Keratinocyte (primary cell): ENCODE measurements at regions not wholly inside any gene's neighbourhood (a gene's known extent, or its start where the extent isn't known, plus 50 kb on each side); places are given as distances from the start of the nearest gene placed in this dataset.

Experiments used
- DNase-seq: peaks from one replicate; pipeline ENCODE4 v3.0.0-alpha.2; 2011; ENCODE audit warnings: low read depth, missing footprints, low spot score
- FAIRE-seq: peaks from 2 replicates; lab custom pipeline; 2011; peaks lifted over from hg19 to GRCh38; lab: Jason Lieb, UNC
- H2AFZ ChIP-seq: 2 replicates; pipeline ENCODE4 v1.6.0; 2012; ENCODE audit warnings: low read length, control low read depth, inconsistent platforms; ENCODE audit not compliant: control insufficient read depth
- H3K27ac ChIP-seq: 2 replicates; pipeline ENCODE4 v1.5.1; 2011; ENCODE audit warnings: low read length; ENCODE audit not compliant: control insufficient read depth, insufficient read depth
- H3K27me3 ChIP-seq: 3 replicates; pipeline ENCODE4 v1.6.0; 2011; ENCODE audit warnings: low read length; ENCODE audit not compliant: control insufficient read depth, insufficient read depth; ENCODE audit errors: extremely low read depth
- H3K36me3 ChIP-seq, 2 experiments: 2 replicates in 1 of 2; 3 replicates in 1 of 2; pipeline ENCODE4 v1.5.1; 2011; ENCODE audit warnings: low read length in 2 of 2, mild to moderate bottlenecking in 1 of 2; ENCODE audit not compliant: control insufficient read depth in 2 of 2, insufficient read depth in 2 of 2; ENCODE audit errors: extremely low read depth in 1 of 2
- H3K4me1 ChIP-seq: 3 replicates; pipeline ENCODE4 v1.5.1; 2011; ENCODE audit warnings: low read length; ENCODE audit not compliant: control insufficient read depth, insufficient read depth; ENCODE audit errors: extremely low read depth
- H3K4me2 ChIP-seq: 3 replicates; pipeline ENCODE4 v1.6.0; 2011; ENCODE audit warnings: low read depth, low read length; ENCODE audit not compliant: control insufficient read depth, insufficient read depth; ENCODE audit errors: extremely low read depth
- H3K4me3 ChIP-seq, 3 experiments: fragments of 200-600 bp in 1 of 3; sonication (generic) in 1 of 3; 2 replicates in 2 of 3; 3 replicates in 1 of 3; pipeline ENCODE4 v1.5.1; 2011 to 2016; ENCODE audit warnings: low read length in 3 of 3, mild to moderate bottlenecking in 3 of 3, control low read depth in 2 of 3, inconsistent platforms in 1 of 3, low read depth in 1 of 3, mixed read lengths in 1 of 3, mixed run types in 1 of 3, moderate library complexity in 1 of 3; ENCODE audit not compliant: control insufficient read depth in 2 of 3, insufficient read depth in 2 of 3; ENCODE audit errors: extremely low read depth in 1 of 3
- H3K79me2 ChIP-seq: 2 replicates; pipeline ENCODE4 v1.6.0; 2012; ENCODE audit warnings: low read length; ENCODE audit not compliant: control insufficient read depth, insufficient read depth
- H3K9ac ChIP-seq: 3 replicates; pipeline ENCODE4 v1.6.0; 2011; ENCODE audit warnings: low read length; ENCODE audit not compliant: control insufficient read depth, insufficient read depth; ENCODE audit errors: extremely low read depth
- H3K9me1 ChIP-seq: 3 replicates; pipeline ENCODE4 v1.6.0; 2011; ENCODE audit warnings: low read length; ENCODE audit not compliant: control insufficient read depth, insufficient read depth; ENCODE audit errors: extremely low read depth
- H3K9me3 ChIP-seq: 2 replicates; pipeline ENCODE4 v1.5.1; 2012; ENCODE audit warnings: low read depth, low read length; ENCODE audit not compliant: control insufficient read depth
- H4K20me1 ChIP-seq: 3 replicates; pipeline ENCODE4 v1.6.0; 2011; ENCODE audit warnings: low read length; ENCODE audit not compliant: control insufficient read depth, insufficient read depth; ENCODE audit errors: extremely low read depth
- CTCF ChIP-seq, 3 experiments: IDR thresholded peaks in 1 of 3; conservative IDR thresholded peaks in 1 of 3; optimal IDR thresholded peaks in 1 of 3; 2 replicates in 2 of 3; 3 replicates in 1 of 3; pipeline versions ENCODE3 to v1.5.1; 2011; ENCODE audit warnings: low read length in 3 of 3, mild to moderate bottlenecking in 3 of 3, moderate library complexity in 2 of 3, control low read depth in 1 of 3, inconsistent platforms in 1 of 3; ENCODE audit not compliant: insufficient read depth in 2 of 3; ENCODE audit errors: extremely low read depth in 1 of 3
- EZH2 ChIP-seq: IDR thresholded peaks from one replicate; pipeline ENCODE4 v1.6.1; 2012; ENCODE audit warnings: inconsistent platforms, mild to moderate bottlenecking, low read length, moderate library complexity
- dilution Hi-C: fragments of 300-500 bp; cut with MboI; formaldehyde crosslinking; loops from one replicate; pipeline ENCODE4 v1.7.0; 2020; ENCODE audit warnings: low sequenced_read_pairs; ENCODE audit not compliant: extremely low pct_ligation_motif_present

GRCh38 chr3:177444696-177445095 is 247.4 kb upstream of the TBL1XR1 start:
- dilution Hi-C loops: no loop called here
- no peak overlapping the region for H3K4me3 ChIP-seq
- no peak overlapping the region for H3K27ac ChIP-seq
- no peak overlapping the region for H2AFZ ChIP-seq
- TF ChIP-seq CTCF (optimal IDR thresholded peaks at IDR 0.05 in 1 of 3, IDR thresholded peaks at IDR 0.05 in 1 of 3, conservative IDR thresholded peaks at IDR 0.05 in 1 of 3; ENCODE audit: extremely low read depth in 1 of 3, insufficient read depth in 2 of 3, low read length in 3 of 3): no peak
- no peak for TF ChIP-seq EZH2
- no peaks in the 10 kb centered on the region for H3K9me1 ChIP-seq
- no peak overlapping the region for H3K4me2 ChIP-seq
- DNase-seq (no peak), FAIRE-seq (no peak)
- H4K20me1 ChIP-seq: no peaks in the 10 kb centered on the region
- peaks cover 36% of the 10 kb centered on the region for H3K4me1 ChIP-seq
- H3K27me3 ChIP-seq: no peaks in the 10 kb centered on the region
- H3K79me2 ChIP-seq: no peaks in the 10 kb centered on the region
- H3K36me3 ChIP-seq: no peaks in the 10 kb centered on the region
- no peak overlapping the region for H3K9ac ChIP-seq
- no peaks in the 10 kb centered on the region for H3K9me3 ChIP-seq

- TF ChIP-seq EZH2: no peak
- no peak for TF ChIP-seq CTCF (optimal IDR thresholded peaks at IDR 0.05 in 1 of 3, IDR thresholded peaks at IDR 0.05 in 1 of 3, conservative IDR thresholded peaks at IDR 0.05 in 1 of 3; ENCODE audit: extremely low read depth in 1 of 3, insufficient read depth in 2 of 3, low read length in 3 of 3)
- DNase-seq (no peak), FAIRE-seq (no peak)
- Histone ChIP-seq H3K9me1 (no peaks in the 10 kb centered on the region), H3K4me3 (no peak overlapping the region), H2AFZ (no peak overlapping the region), H4K20me1 (no peaks in the 10 kb centered on the region), H3K4me2 (no peak overlapping the region), H3K9me3 (no peaks in the 10 kb centered on the region), H3K27me3 (no peaks in the 10 kb centered on the region), H3K27ac (no peak overlapping the region), H3K36me3 (no peaks in the 10 kb centered on the region), H3K9ac (no peak overlapping the region), H3K79me2 (no peaks in the 10 kb centered on the region), H3K4me1 (peaks cover 38% of the 10 kb centered on the region)
- dilution Hi-C loops: no loop called here
These were observed 248.3 kb upstream of the TBL1XR1 start for GRCh38 chr3:177445549-177445948.
